ENCODE measurements at regions not wholly inside any gene's neighbourhood (a gene's known extent, or its start where the extent isn't known, plus 50 kb on each side); places are given as distances from the start of the nearest gene placed in this dataset.

DNA sequence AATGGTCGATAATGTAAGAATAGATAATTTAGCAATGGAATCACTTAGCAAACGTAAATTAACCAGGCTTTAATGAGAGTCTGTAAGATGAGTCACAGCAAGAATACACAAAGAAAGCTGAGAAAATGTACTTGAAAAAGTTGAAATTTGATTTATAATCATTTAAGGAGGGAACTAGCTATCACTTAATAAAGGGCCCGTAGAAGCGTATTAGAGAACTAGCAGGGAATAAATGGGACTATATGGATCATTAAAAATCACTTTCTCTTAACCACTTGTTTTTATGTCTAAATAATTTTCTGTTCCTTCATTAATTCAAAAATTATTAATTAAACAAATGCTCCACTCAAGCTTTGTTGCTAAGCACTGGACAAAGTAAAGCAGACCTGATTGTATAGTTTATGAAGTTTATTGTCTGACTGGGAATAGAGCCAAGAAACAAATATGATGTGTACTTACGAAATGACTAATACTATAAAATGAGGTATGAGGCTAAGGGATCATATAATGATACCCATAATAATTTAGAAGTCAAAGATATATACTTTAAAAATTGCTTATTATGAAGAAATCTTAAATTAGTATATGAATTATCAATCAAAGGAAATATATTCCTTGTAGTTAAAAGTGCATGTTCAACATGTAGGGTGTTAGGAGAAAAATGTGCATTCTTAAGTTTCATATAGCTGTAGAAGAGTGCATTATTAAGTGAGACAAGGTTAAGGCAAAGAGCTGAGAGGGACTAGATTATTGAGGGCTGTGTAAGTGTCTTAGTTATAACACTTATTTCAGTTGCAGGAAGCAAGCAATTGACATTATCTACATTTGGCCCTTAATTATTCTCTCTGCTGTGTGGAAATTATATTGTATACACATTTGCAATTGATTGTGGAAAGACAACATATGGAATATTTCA, 196.8 kb downstream of the PRDM9 start:
- no peaks in the 10 kb centered on the region for H3K36me3 ChIP-seq
- no peak for ATAC-seq
- WGBS, 2 donors (ENCODE audit: low coverage in 1 of 2): 19 to 25% methylated on average over 5 of the region's 5 CpGs

DNA sequence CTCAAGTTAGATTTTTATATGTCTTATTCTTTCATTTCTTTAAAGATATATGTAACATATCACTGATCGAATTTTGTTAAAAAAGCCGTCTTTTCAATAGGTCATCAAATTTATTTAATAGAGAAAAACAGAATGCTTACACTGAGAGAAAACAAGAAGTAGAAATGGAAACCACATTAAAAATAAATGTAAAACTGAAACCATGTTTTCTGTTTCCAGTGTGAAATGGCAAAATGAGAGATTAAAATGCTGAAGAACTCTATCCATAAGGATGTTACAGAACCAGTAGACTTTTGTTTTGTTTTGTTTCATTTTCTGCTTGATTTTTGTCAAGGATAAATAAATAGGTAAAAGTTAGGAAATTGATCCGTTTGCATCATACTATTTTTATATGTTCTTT, 210.1 kb downstream of the PRDM9 start:
- no peak overlapping the region for H3K4me3 ChIP-seq

More for the DNA sequence above, 196.8 kb downstream of the PRDM9 start:
- no peak overlapping the region for H3K4me3 ChIP-seq
- H3K27me3 ChIP-seq: no peaks in the 10 kb centered on the region
- no peaks in the 10 kb centered on the region for H3K9me3 ChIP-seq
- no peaks in the 10 kb centered on the region for H3K4me1 ChIP-seq
- H3K27ac ChIP-seq: no peak overlapping the region
- TF ChIP-seq, protein P1, sequence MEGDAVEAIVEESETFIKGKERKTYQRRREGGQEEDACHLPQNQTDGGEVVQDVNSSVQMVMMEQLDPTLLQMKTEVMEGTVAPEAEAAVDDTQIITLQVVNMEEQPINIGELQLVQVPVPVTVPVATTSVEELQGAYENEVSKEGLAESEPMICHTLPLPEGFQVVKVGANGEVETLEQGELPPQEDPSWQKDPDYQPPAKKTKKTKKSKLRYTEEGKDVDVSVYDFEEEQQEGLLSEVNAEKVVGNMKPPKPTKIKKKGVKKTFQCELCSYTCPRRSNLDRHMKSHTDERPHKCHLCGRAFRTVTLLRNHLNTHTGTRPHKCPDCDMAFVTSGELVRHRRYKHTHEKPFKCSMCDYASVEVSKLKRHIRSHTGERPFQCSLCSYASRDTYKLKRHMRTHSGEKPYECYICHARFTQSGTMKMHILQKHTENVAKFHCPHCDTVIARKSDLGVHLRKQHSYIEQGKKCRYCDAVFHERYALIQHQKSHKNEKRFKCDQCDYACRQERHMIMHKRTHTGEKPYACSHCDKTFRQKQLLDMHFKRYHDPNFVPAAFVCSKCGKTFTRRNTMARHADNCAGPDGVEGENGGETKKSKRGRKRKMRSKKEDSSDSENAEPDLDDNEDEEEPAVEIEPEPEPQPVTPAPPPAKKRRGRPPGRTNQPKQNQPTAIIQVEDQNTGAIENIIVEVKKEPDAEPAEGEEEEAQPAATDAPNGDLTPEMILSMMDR (IDR thresholded peaks at IDR 0.05): no peak
- no peak for TF ChIP-seq POLR2A (IDR thresholded peaks at IDR 0.05)
- no peak for TF ChIP-seq POLR2AphosphoS5 (IDR thresholded peaks at IDR 0.05)
- no peak for TF ChIP-seq EP300 (IDR thresholded peaks at IDR 0.05)

DNA sequence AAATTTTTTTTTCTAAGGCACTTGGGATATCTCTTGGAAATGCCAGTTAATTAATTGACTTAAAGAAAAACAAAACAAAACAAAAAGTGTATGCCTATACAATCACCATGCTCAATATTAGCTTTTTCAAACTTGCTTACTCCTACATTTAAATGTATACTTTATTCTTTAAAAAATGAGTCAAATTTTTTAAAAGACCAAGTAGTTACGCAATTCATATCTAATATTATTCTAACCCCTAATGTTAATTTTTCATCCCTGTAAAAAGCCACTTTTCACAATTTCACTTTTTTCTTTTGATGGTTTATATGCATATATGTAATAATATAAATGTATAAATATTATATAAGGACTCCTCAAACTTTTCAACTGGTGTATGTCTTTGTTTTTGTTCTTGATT, 211.2 kb downstream of the PRDM9 start:
- no peak for ATAC-seq
- no peak overlapping the region for H3K27ac ChIP-seq
- no peak overlapping the region for H3K4me3 ChIP-seq

More for the DNA sequence above, 210.1 kb downstream of the PRDM9 start:
- H3K36me3 ChIP-seq: no peaks in the 10 kb centered on the region
- ATAC-seq: no peak
- H3K9me3 ChIP-seq: no peaks in the 10 kb centered on the region
- no peak overlapping the region for H3K27ac ChIP-seq
- 75 to 82% methylated on average over 2 to 3 of the region's 3 CpGs for WGBS, 2 donors (ENCODE audit: low coverage in 1 of 2)
- TF ChIP-seq POLR2AphosphoS5 (IDR thresholded peaks at IDR 0.05) (no peak), EP300 (IDR thresholded peaks at IDR 0.05) (no peak), POLR2A (IDR thresholded peaks at IDR 0.05) (no peak)
- TF ChIP-seq, protein P1 (IDR thresholded peaks at IDR 0.05): no peak
- H3K4me1 ChIP-seq: no peaks in the 10 kb centered on the region
- no peaks in the 10 kb centered on the region for H3K27me3 ChIP-seq

DNA sequence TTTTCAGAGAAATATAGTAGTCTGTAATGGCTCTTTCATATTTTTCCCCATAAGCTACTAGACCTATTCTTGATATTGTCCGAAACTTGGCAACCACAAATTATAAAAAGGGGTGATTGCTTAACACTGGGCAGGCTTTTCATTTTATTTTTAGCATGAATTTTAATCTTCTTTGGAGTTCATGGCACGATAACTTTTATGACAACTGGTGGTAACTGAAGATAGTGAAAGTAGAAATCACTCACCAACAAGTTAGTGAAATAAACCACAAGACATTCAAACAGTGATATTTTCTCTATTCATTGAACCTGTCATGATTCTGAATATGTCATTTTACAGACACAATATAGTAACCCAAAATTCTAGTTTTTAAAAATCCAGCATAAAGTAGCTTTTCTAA, 213.9 kb downstream of the PRDM9 start:
- no peak overlapping the region for H3K27ac ChIP-seq

More for the DNA sequence above, 211.2 kb downstream of the PRDM9 start:
- no peaks in the 10 kb centered on the region for H3K36me3 ChIP-seq
- no peaks in the 10 kb centered on the region for H3K27me3 ChIP-seq
- 100% methylated on average over 1 of the region's 1 CpG for WGBS, 2 donors (ENCODE audit: low coverage in 1 of 2)
- no peak for TF ChIP-seq EP300 (IDR thresholded peaks at IDR 0.05)
- TF ChIP-seq, protein P1 (IDR thresholded peaks at IDR 0.05): no peak
- no peak for TF ChIP-seq POLR2A (IDR thresholded peaks at IDR 0.05)
- no peak for TF ChIP-seq POLR2AphosphoS5 (IDR thresholded peaks at IDR 0.05)
- no peaks in the 10 kb centered on the region for H3K4me1 ChIP-seq
- no peaks in the 10 kb centered on the region for H3K9me3 ChIP-seq

More for the DNA sequence above, 213.9 kb downstream of the PRDM9 start:
- Histone ChIP-seq H3K36me3 (no peaks in the 10 kb centered on the region), H3K4me3 (no peak overlapping the region), H3K27me3 (no peaks in the 10 kb centered on the region), H3K4me1 (no peaks in the 10 kb centered on the region), H3K9me3 (no peaks in the 10 kb centered on the region)
- no peak for TF ChIP-seq EP300 (IDR thresholded peaks at IDR 0.05)
- TF ChIP-seq POLR2A (IDR thresholded peaks at IDR 0.05): no peak
- TF ChIP-seq, protein P1 (IDR thresholded peaks at IDR 0.05): no peak
- TF ChIP-seq POLR2AphosphoS5 (IDR thresholded peaks at IDR 0.05): no peak
- WGBS, 2 donors (ENCODE audit: low coverage in 1 of 2): 25 to 39% methylated on average over 2 of the region's 2 CpGs
- ATAC-seq: no peak

All from gastroesophageal sphincter (tissue), 4 donors.